Retina (tissue), 1 donor: ENCODE measurements at regions not wholly inside any gene's neighbourhood (a gene's known extent, or its start where the extent isn't known, plus 50 kb on each side); places are given as distances from the start of the nearest gene placed in this dataset.
"Not testable (repeated sequence)": the region's sequence is repeated elsewhere in the genome, so short reads cannot be mapped to it uniquely, and the experiment has no call there.

ENCODE experiments used
- DNase-seq: peaks from one replicate; pipeline ENCODE4 v3.0.0-alpha.2; 2016

DNA sequence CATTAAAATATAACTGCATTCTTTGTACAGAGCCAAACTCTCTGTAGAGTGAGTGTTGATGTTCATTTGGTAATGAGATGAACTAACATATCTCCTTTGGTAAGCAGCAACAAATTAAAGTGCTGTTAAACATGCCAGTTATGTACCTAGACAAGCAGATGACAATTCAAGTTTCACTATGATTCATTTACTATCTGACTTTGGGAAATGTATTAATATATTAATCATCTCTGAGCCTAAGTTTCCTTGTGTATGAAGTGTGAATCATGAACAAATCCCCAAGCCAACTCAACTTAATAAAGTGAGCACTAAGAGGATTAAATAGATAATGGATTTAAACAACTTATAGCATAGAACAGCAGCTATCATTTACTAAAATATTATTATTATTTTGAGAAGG is 1044.2 kb downstream of the GLUD2 start:
- DNase-seq = no peak

- no peak for DNase-seq
These were observed 1045.0 kb downstream of the GLUD2 start for GRCh38 chrX:122092360-122092759.

GRCh38 chrX:122092978-122093377 is 1045.6 kb downstream of the GLUD2 start:
- DNase-seq = no peak

DNA sequence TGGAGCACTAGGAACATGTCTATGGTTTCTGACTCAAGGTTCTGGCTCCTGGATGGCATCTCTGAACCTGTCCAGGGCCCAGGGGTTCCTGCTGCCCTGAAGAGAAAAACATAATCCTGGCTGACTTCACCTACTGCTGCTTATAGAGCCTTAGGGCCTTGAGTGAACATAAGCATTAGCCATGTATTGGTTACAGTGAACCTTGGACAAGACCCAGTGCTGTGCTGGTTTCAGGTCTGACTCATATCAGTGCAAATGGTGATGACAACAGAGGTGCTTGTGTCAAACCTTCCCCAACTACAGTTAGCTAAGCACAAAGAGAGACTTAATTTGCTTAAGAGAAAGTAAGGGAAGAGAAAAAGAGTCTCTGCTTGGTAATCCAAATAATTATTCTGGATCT is 1047.2 kb downstream of the GLUD2 start:
- no peak for DNase-seq

DNA sequence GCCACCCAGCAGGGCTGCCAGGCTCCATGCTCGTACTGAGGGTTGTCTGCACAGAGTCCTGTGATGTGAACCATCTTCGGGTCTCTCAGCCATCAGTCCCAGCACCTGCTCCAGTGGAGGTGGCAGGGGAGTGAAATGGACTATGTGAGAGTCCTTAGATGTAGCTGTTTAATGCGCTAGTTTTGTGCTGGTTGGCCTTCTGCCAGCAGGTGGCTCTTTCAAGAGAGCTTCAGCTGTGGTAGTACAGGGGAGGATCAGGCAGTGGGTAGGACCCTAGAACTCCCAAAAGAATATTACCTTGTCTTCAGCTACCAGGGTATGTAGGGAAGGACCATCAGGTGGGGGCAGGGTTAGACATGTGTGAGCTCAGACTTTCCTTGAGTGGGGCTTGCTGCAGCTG is 1066.0 kb downstream of the GLUD2 start:
- no peak for DNase-seq

DNA sequence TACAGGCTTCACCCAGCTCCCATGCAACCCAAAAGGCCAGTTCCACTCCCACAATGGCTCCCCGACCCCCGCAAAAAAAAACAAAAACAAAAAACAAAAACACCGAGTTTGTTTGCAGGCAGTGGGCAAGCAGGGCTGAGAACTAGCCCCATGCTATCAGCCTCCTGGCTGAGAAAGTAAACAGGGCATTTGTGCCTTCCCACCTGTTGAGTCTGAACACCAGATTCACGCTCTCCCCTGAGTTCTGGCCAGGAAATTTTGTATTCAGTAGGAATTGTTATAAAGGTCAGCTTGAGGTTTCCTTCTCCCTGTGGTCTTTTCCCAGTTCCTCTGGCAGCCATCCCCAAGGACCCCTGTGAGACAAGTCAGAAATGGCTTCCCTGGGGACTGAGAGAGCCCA is 1066.5 kb downstream of the GLUD2 start:
- no peak for DNase-seq

GRCh38 chrX:122115604-122116003 is 1068.2 kb downstream of the GLUD2 start:
- DNase-seq = no peak

GRCh38 chrX:122119361-122119760 is 1064.7 kb upstream of the GRIA3 start:
- no peak for DNase-seq

- DNase-seq = no peak
These were observed 1061.8 kb upstream of the GRIA3 start for GRCh38 chrX:122122274-122122673.

GRCh38 chrX:122133478-122133877 is 1050.6 kb upstream of the GRIA3 start:
- DNase-seq = no peak

- no peak for DNase-seq
These were observed 1049.8 kb upstream of the GRIA3 start for GRCh38 chrX:122134291-122134690.

- DNase-seq = no peak
These were observed 1049.0 kb upstream of the GRIA3 start for GRCh38 chrX:122135070-122135469.

DNA sequence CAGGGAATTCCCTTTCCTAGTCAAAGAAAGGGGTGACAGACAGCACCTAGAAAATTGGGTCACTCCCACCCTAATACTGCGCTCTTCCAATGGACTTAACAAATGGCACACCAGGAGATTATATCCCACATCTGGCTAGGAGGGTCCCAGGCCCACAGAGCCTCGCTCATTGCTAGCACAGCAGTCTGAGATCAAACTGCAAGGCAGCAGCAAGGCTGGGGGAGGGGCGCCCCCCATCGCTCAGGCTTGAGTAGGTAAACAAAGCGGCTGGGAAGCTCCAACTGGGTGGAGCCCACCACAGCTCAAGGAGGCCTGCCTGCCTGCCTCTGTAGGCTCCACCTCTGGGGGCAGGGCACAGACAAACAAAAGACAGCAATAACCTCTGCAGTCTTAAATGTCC is 1043.9 kb upstream of the GRIA3 start:
- DNase-seq = not testable (repeated sequence)

GRCh38 chrX:122154019-122154418 is 1030.1 kb upstream of the GRIA3 start:
- no peak for DNase-seq

- no peak for DNase-seq
These were observed 1015.8 kb upstream of the GRIA3 start for GRCh38 chrX:122168241-122168640.

- DNase-seq = no peak
These were observed 999.3 kb upstream of the GRIA3 start for GRCh38 chrX:122184791-122185190.

GRCh38 chrX:122187069-122187713 is 996.9 kb upstream of the GRIA3 start:
- peak; percentile 4 for DNase-seq

DNA sequence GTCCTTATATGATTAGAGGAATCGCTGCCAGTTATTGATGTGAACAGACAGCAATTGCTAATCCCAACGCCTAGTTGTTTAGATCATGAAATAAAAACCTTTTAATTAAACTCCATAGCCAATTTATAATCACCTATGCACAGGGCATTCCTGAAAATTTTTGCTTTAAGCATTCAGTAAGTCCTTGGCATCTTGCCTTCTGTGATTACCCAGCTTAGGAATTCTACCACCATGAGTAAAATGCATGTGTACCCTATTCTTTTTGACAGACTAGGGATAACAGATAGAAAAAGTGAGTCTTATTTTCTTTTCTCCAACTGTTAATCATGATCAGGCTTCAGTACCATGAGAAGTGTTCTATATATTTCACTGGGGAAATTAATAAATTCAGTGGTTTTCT is 995.3 kb upstream of the GRIA3 start:
- DNase-seq = no peak

GRCh38 chrX:122196343-122196742 is 987.7 kb upstream of the GRIA3 start:
- no peak for DNase-seq

GRCh38 chrX:122203399-122203798 is 980.7 kb upstream of the GRIA3 start:
- DNase-seq = no peak

DNA sequence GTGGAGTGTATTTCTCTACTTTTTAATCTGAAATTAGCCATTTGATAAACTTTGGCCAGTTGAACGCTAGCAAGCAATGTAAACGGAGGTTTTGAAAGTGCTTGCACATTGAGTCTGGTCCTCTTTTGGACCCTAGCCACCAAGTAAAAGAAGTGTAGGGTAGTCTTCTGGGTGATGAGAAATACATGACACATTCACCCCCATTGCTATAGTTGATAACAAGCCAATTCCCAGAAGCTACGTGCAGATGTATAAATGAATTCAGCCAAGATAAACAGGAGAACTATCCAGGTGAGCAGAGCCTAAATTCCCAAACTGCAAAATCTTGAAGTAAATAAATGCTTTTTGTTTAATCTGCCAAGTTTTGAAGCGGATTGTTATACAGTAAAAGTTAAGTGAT is 965.4 kb upstream of the GRIA3 start:
- no peak for DNase-seq

- DNase-seq = no peak
These were observed 964.9 kb upstream of the GRIA3 start for GRCh38 chrX:122219226-122219625.

DNA sequence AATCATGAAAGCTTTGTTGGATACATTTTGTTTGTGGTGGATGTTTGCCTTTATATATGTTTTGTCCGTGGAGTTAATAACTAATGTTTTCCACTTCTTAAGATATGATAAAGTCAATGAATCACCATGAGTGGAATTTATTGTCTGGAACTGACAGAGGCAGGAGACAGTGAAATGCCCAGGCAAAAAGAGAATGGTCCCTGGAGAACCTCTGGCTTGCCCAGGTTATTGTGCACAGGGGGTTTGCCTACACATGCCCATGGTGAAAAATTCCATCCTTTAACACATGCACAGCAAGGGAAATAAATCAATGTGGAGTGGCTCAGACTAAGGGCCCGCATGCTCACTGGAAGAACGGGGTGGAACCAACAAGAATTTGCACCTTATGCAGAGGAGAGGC is 964.3 kb upstream of the GRIA3 start:
- DNase-seq = no peak

DNA sequence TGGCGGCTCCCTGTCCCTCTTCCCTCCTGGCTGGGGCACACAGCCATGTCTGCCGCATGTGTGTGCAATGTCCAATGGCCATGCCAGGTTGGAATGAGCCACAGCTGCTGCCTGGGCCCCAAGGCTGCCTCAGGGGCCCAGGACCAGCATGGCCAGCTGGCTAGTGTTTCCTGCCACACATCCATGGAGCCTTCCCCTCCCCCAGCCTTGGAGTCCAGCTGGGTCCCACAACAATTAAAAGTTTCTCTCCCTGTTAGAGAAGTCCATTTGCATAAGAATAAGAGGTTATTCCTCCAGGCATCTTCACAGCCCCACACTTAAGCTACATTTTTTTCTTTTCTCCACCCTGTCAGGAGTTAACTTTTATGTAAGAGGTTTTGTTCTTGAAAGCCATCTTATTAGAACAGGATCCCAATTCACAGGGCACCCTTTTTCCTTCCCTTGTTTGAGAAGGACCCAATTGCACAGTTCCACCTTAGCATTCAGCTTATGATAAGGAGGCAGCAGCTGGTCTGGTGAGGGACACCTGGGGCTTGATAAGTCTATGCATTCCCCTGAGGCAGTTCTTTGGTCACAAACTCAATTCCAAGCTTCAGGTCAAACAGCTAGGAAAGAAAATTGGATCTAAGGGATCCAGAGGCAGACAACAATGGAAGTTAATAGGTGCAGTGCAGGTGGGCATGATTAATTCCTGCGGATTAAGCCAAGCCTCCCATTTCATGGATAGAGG is 963.3 kb upstream of the GRIA3 start:
- DNase-seq = no peak

DNA sequence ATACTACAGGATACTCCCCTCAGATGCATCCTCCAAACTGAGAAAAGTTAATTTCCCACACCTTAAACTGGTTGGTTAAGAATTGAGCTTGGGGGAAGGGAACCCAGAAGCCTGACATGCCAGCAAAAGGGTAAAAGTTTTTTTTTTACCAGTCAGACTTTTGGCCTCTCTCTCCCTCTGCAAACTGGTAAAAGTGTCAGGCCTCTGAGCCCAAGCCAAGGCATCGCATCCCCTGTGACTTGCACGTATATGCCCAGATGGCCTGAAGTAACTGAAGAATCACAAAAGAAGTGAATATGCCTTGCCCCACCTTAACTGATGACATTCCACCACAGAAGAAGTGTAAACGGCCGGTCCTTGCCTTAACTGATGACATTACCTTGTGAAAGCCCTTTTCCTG is 962.3 kb upstream of the GRIA3 start:
- not testable (repeated sequence) for DNase-seq
